ENCODE measurements at regions not wholly inside any gene's neighbourhood (a gene's known extent, or its start where the extent isn't known, plus 50 kb on each side); places are given as distances from the start of the nearest gene placed in this dataset.

DNA sequence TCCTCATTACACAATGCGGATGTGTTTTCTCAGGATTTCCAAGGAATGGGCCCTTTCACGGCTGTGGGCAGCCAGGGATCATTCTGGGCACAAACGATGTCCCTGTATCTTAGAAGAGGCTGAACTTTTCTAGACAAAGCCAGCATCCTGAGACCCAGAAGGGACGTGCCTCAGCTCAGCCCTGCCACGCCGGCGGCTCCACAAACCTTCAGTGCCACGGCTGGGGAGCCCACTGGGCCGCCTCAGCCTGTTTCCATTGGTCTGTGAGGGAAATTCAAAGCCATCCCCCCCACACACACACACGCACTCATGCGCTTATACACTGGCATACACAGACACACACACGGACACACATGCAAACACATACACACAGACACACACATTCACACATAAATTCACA, 344.9 kb upstream of the MKI67 start:
- Mint-ChIP-seq H3K4me3 (no peak overlapping the region), H3K27me3 (ENCODE audit: low read depth) (no peaks in the 10 kb centered on the region), H3K9me3 (no peaks in the 10 kb centered on the region), H3K27ac (ENCODE audit: unreplicated experiment) (no peak overlapping the region), H3K36me3 (ENCODE audit: low read depth) (no peaks in the 10 kb centered on the region), H3K4me1 (no peaks in the 10 kb centered on the region)
- TF ChIP-seq, protein P1, sequence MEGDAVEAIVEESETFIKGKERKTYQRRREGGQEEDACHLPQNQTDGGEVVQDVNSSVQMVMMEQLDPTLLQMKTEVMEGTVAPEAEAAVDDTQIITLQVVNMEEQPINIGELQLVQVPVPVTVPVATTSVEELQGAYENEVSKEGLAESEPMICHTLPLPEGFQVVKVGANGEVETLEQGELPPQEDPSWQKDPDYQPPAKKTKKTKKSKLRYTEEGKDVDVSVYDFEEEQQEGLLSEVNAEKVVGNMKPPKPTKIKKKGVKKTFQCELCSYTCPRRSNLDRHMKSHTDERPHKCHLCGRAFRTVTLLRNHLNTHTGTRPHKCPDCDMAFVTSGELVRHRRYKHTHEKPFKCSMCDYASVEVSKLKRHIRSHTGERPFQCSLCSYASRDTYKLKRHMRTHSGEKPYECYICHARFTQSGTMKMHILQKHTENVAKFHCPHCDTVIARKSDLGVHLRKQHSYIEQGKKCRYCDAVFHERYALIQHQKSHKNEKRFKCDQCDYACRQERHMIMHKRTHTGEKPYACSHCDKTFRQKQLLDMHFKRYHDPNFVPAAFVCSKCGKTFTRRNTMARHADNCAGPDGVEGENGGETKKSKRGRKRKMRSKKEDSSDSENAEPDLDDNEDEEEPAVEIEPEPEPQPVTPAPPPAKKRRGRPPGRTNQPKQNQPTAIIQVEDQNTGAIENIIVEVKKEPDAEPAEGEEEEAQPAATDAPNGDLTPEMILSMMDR (conservative IDR thresholded peaks at IDR 0.05) = no peak
- no peak for DNase-seq (ENCODE audit: low read depth, low spot score)

DNA sequence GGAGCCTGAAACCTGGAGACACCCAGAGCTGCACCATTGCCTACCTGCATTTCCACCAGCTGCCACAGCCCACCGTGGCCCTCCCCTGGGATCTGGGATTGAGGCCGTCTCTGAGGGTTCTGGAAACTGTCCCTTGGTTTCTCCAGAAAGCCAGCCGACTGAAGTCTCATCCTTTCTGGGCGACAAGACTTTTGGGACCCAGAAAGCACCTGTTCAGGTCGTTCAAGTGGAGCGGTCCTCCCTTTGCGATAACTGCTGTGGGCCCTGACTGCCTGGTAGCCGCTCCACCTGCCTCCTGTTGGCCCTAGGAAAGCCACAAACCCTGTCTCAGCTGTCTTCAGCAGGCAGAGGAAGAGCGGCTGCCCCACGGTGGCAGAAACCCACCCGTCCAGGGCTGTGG, 346.0 kb upstream of the MKI67 start:
- H3K9me3 Mint-ChIP-seq = no peaks in the 10 kb centered on the region
- no peak overlapping the region for H3K27ac Mint-ChIP-seq (ENCODE audit: unreplicated experiment)
- H3K36me3 Mint-ChIP-seq (ENCODE audit: low read depth) = no peaks in the 10 kb centered on the region
- H3K4me1 Mint-ChIP-seq = no peaks in the 10 kb centered on the region
- no peaks in the 10 kb centered on the region for H3K27me3 Mint-ChIP-seq (ENCODE audit: low read depth)
- H3K4me3 Mint-ChIP-seq = no peak overlapping the region
- TF ChIP-seq, protein P1 (conservative IDR thresholded peaks at IDR 0.05) = no peak
- no peak for DNase-seq (ENCODE audit: low read depth, low spot score)

DNA sequence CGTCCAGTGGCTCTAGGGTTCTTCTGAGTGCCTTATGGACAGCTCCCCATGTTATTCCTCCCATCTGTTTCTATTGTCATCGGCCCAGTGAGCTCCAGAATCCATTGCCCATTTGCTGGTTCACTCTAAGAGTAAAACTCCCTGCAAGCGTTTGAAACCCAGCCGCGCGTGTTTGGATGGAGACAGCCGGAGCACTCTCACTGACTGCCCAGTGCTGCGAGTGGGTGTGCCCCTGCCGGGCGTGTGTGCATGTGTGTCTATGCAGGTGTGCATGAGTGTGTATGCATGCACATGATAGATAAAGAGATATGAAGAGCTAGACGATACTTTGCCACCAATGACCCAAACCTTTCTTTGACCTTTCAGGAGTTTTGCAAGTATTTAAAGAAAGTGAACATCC, 347.2 kb upstream of the MKI67 start:
- TF ChIP-seq, protein P1 (conservative IDR thresholded peaks at IDR 0.05) = no peak
- H3K27ac Mint-ChIP-seq (ENCODE audit: unreplicated experiment) = no peak overlapping the region
- H3K9me3 Mint-ChIP-seq = no peaks in the 10 kb centered on the region
- DNase-seq (ENCODE audit: low read depth, low spot score) = no peak
- H3K27me3 Mint-ChIP-seq (ENCODE audit: low read depth) = no peaks in the 10 kb centered on the region
- H3K4me3 Mint-ChIP-seq = no peak overlapping the region
- no peaks in the 10 kb centered on the region for H3K36me3 Mint-ChIP-seq (ENCODE audit: low read depth)
- no peaks in the 10 kb centered on the region for H3K4me1 Mint-ChIP-seq

DNA sequence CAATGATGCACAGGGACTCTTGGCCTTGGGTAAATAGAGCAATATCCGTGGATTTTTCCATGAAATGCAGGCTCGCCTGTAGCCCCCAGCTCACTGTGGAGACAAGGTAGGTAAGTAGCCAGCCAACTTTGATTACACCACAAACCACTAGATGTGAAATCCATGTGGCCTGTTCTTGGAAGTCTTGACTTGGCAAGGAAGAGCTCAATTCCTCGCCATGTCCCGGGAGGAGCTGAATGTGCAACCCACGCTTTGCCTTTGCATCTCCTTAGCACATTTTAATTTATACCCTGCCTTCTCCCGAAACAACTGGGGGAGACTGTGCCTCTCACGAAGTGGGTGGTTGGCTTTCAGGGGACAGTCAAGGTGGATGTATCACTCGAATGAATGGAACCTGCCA, 347.7 kb upstream of the MKI67 start:
- DNase-seq (ENCODE audit: low read depth, low spot score) = no peak
- Mint-ChIP-seq H3K36me3 (ENCODE audit: low read depth) (no peaks in the 10 kb centered on the region), H3K4me1 (no peaks in the 10 kb centered on the region), H3K4me3 (no peak overlapping the region), H3K9me3 (no peaks in the 10 kb centered on the region), H3K27me3 (ENCODE audit: low read depth) (no peaks in the 10 kb centered on the region), H3K27ac (ENCODE audit: unreplicated experiment) (no peak overlapping the region)
- TF ChIP-seq, protein P1 (conservative IDR thresholded peaks at IDR 0.05) = no peak

DNA sequence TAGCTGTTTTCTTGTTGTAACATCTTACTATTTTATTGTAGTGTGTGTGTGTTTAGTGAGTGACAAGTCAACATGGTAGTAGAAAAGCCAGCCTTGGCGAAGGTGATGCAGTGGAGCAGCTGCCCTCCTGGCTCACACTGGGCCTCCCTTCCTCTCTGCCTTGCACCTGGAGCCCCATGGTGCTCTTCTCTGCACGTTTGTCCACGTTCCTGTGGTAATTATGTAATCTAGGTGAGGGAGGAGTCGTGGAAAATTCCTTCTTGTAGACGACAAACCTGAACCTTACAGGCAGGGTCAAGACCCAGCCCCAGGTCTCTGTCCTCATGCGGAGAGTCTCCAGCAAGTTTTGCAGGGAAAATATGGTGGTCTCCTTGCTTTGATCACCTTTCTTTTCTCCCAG, 348.3 kb upstream of the MKI67 start:
- Mint-ChIP-seq H3K27me3 (ENCODE audit: low read depth) (no peaks in the 10 kb centered on the region), H3K27ac (ENCODE audit: unreplicated experiment) (no peak overlapping the region), H3K9me3 (no peaks in the 10 kb centered on the region), H3K4me3 (no peak overlapping the region), H3K36me3 (ENCODE audit: low read depth) (no peaks in the 10 kb centered on the region), H3K4me1 (no peaks in the 10 kb centered on the region)
- DNase-seq (ENCODE audit: low read depth, low spot score) = no peak
- TF ChIP-seq, protein P1 (conservative IDR thresholded peaks at IDR 0.05) = no peak

All from neural crest cell (in vitro differentiated cells).